Stimulated activated CD4-positive, alpha-beta T cell treated with anti-CD3 and anti-CD28 coated beads, Interleukin-4, amount 100 ng/mL, for 1 hour (primary cell): ENCODE measurements at regions not wholly inside any gene's neighbourhood (a gene's known extent, or its start where the extent isn't known, plus 50 kb on each side); places are given as distances from the start of the nearest gene placed in this dataset.
"Not testable (repeated sequence)": the region's sequence is repeated elsewhere in the genome, so short reads cannot be mapped to it uniquely, and the experiment has no call there.

Source experiments
- DNase-seq: peaks from one replicate; pipeline ENCODE4 v3.0.0-alpha.2; 2020

GRCh38 chr12:114616081-114616480 lies 67.9 kb downstream of the TBX3 start:
- no peak for DNase-seq

GRCh38 chr12:114614040-114614439 lies 69.9 kb downstream of the TBX3 start:
- DNase-seq: no peak

GRCh38 chr12:114612062-114612461 lies 71.9 kb downstream of the TBX3 start:
- no peak for DNase-seq

DNA sequence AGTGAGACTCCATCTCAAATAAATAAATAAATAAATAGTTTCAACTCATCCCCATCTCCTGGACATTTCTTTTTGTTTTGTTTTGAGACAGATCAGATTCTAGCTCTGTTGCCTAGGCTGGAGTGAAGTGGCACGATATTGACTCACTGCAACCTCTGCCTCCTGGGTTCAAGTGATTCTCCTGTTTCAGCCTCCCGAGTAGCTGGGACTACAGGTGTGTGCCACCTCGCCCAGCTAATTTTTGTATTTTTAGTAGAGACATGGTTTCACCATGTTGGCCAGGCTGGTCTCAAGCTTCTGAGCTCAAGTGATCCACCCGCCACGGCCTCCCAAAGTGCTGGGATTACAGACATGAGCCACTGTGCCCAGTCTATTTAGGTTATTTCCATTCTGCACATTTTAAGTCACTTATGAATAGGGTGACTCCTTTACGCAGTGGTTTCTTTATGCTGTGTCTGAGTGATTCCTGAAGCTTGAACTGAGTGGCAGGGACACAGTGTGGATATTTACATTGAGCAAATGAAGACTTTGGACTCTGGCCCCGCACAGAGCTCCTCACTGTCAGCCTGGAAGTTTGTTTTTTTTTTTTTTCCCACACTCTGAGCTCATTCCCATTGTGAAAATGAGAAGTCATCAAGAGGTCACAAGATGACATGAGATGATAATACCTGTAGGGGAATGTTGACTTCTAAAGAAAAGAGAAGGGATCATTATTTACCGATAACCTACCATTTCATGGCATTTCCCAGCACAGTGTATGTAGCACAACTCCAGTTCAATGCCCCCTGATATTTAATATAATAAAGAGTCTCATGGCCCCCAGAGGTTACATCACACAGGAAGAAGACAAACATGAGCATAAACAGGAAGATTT lies 72.6 kb downstream of the TBX3 start:
- DNase-seq: no peak

GRCh38 chr12:114608509-114608908 lies 75.5 kb downstream of the TBX3 start:
- DNase-seq: no peak

DNA sequence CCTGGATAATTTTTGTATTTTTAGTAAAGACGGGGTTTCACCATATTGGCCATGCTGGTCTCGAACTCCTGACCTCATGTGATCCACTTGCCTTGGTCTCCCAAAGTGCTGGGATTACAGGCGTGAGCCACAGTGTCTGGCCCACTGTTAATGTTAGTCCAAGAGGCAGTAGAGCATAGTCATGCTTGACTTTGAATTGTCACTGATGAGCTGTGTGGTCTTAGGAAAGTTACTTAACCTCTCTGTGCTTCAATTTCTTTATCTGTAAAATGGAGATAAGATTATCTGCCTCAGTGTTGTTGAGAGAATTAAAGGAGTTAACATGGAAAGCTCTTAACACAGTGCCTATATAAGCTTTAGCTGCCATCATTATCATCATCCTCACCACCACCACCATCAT lies 78.1 kb downstream of the TBX3 start:
- no peak for DNase-seq

GRCh38 chr12:114604606-114605005 lies 79.4 kb downstream of the TBX3 start:
- DNase-seq: no peak

DNA sequence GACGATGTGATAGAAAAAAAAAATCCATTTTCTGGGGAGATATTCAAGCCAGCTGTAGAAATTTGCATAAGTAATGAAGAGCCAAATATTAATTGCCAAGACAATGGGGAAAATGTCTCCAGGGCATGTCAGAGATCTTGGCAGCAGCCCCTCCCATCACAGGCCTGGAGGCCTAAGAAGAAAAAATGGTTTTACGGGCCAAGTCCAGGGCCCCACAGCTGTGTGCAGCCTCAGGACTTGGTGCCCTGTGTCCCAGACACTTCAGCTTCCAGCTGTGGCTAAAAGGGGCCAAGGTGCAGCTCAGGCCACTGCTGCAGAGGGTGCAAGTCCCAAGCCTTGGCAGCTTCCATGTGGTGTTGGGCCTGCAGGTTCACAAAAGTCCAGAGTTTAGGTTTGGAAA lies 83.4 kb downstream of the TBX3 start:
- not testable (repeated sequence) for DNase-seq

GRCh38 chr12:114598111-114598510 lies 85.9 kb downstream of the TBX3 start:
- DNase-seq: no peak

DNA sequence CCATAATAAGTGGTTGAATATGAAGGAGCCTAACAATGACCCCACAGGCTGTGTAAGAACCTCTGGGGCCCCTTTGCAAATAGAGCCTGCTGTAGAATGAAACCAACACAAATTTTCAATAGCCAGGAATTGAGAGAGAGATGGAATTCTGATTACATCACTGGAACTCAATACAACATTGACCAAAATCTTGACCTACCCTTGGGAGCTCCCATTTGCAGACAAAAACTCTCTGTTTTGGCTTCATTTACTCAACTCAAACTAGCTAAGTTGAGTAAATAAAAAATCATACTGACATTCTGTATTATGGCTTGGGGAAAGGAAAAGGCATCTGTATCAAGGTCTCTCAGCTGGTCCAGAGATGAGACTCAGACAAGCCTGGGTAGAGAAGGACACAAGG lies 91.0 kb downstream of the TBX3 start:
- DNase-seq: no peak

DNA sequence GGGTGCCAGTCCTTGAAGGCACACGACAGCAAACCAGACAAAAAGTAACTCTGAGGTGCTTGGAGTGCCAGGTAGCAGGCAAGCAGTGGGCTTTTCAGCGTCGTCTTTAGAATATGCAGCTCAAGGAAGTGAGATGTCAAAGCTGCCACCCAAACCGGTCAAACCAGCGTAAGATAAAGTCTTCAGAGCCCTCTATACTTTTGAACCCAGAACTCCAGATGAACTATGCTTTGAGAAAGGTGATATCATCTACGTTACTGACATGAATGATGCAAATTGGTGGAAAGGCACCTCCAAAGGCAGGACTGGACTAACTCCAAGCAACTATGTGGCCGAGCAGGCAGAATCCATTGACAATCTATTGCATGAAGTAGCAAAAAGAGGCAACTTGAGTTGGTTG lies 95.9 kb downstream of the TBX3 start:
- no peak for DNase-seq

GRCh38 chr12:114580306-114580705 lies 103.7 kb downstream of the TBX3 start:
- DNase-seq: no peak

- no peak for DNase-seq
These were observed 104.6 kb downstream of the TBX3 start for GRCh38 chr12:114579389-114579788.

DNA sequence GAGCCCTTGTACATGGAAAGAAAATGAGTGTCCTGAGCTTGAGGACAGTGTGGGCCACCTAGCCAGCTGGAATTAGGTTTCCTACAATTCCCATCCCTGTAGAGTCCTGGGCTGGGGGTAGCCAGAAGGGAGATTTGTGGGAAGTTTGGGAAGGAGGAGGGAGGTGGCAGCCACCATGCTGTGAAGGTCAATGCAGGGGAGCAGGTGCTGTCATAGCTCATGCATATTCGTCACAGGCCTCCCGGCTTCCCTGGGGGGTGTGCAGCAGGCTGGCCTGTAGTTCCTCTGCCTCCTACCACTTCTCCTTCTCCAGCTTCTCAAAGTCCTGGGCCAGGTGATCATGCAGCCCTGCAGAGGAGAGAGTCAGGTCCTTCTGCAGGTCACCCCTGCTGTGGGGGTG lies 121.3 kb downstream of the TBX3 start:
- no peak for DNase-seq

DNA sequence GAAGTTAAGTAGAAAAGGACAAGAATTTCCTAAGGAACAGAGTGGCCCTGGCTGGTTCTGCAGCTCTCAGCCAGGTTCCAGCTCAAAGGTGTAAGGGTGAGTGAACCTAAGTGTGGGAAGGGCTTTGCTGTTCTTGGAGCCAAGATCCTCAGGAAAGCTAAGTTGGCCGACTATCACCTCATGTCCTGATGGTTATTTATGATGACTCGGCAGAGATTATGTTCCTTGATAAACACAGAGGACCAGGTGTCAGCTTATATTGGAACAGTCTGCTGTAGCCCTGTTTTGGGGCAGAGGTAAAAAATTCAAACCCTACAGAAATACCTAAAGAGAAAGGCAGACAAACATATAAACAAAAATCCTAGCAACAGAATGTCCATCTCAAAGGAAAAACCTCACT lies 128.5 kb downstream of the TBX3 start:
- no peak for DNase-seq

DNA sequence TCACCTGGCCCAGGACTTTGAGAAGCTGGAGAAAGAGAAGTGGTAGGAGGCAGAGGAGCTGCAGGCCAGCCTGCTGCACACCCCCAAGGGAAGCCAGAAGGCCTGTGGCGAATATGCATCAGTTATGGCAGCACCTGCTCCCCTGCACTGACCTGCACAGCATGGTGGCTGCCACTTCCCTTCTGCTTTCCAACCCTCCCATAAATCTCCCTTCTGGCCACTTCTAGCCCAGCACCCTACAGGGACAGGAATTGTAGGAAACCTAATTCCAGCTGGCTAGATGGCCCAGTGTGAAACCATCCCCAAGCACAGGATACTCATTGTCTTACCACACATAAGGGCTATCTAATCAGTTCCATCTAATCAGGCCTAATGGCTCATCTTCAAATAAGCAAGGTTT lies 136.3 kb downstream of the TBX3 start:
- DNase-seq: no peak

- no peak for DNase-seq
These were observed 124.5 kb upstream of the TBX5 start for GRCh38 chr12:114530417-114530816.

GRCh38 chr12:114529966-114530365 lies 124.0 kb upstream of the TBX5 start:
- no peak for DNase-seq

- no peak for DNase-seq
These were observed 122.8 kb upstream of the TBX5 start for GRCh38 chr12:114528766-114529165.

DNA sequence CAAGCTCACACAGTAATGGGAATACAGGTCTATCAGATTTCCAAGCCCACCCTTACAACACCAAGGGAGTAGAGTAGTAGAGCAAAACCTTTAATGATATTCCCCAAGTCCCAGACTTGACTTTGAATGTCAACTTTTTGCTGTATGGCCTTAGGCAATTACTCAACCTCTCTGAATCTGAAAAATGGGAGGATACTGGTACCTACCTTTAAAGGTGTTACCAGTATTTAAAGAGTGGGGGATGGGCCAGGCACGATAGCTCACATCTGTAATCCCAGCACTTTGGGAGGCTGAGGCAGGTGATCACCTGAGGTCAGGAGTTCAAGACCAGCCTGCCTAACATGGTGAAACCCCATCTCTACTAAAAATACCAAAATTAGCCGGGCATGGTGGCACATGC lies 115.2 kb upstream of the TBX5 start:
- not testable (repeated sequence) for DNase-seq

DNA sequence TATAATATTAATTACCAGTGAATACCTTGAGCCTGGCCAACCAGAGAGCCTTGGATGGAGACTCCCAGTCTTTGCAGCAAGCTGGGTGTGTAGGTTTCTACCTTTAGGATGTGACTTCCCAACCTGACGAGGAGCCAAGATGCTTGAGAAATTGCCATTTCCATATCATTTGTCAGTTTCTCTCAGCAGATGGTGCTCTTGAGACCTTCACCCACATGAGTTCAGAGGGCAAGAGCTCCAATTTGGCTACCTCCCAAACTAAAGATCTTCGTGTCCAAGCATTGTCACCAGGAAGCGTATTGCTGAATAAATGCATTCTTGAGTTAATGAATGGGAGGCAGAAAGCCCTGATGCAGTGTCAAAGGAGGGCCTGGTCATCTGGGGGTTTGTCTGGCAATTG lies 106.4 kb upstream of the TBX5 start:
- no peak for DNase-seq

DNA sequence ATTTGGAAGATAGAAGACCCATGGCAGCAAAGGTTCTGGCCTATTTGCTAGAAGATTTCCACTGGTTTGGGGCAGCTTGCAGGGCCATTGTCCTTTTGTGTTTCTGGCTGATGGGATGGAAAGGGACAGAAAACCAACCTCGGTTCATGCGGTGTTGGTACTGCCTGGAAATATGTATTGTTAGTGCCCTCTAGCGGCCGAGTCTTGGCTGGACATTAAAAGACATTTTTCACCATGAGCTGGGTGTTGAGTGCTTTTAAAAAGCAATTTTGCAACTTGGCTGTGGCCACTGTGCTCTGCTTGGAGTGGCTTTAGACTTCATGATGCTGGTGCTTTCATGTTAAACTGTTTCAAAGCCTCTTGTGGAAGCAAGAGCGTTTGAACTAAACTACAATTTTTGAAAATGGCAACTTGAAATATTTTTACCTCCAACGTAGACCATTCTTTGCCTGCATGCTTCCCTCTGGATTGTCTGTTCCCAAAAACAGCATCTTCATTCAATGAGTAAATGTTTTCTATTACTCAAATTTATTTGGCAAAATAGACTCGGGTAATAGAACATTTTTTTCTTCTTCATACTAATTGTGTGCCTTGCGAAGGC lies 102.7 kb upstream of the TBX5 start:
- DNase-seq: peak; percentile 52

- DNase-seq: no peak
These were observed 100.7 kb upstream of the TBX5 start for GRCh38 chr12:114506651-114507050.

- DNase-seq: no peak
These were observed 98.4 kb upstream of the TBX5 start for GRCh38 chr12:114504311-114504710.

DNA sequence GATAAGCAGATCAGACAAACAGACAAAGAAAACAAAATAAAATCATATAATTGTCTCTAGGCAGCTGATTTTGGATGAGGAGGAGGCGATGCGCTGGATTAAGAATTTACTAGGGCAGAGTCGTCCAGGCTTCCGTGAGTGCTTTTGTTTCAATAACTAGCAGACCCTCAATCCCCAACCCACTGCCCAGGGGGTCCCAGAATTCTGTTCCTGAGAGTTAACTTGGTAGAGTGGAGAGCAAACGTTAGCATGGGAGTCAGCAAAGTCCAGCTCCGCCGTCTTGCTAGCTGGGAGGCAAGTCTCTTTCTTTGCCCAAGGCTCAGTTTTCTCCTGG lies 95.5 kb upstream of the TBX5 start:
- no peak for DNase-seq
